ENCODE measurements at regions not wholly inside any gene's neighbourhood (a gene's known extent, or its start where the extent isn't known, plus 50 kb on each side); places are given as distances from the start of the nearest gene placed in this dataset.

DNA sequence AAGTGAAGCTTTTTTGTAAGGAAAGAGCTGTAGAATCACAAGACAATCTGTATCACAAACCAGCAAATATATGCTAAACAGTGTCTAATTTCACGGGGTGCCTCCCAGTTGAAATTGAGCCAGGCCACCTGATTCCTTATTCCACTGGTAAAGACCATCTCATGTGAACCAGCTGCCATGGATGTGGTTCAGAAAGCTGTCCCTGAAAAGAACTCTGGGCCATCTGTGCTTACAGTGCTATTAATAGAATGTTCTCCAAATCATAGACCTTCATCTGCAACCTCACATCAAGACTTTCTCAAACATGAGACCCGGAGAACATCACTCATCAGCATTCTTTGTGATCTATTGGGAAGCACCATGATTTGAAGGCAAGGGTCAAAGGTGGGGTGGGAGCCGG is 89.7 kb downstream of the FBXO5 start:
- in situ Hi-C loops (cut with HindIII; ENCODE audit: low pct_unique_long_range_greater_than_20kb, low sequenced_read_pairs): no loop called here
- DNase-seq (ENCODE audit: low read depth, low spot score): no peak

DNA sequence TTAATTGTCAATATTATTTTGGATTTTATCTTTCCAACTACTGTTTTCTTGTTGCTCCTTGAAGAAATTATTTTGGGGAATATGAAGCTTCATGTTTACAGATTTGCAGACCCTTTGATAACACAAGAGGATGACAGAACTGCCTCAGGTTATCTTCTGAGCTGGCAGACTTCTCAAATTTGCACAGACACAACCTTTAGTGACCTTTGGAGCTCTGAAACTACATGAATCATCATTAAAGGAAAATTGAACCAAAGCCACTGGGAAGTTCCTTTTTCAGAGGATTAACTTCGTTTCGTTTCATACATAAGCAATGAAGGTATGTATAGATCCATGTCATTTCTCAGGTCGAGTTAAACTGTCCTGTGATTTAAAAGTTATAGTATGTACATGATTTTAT is 85.9 kb downstream of the FBXO5 start:
- peak; percentile 24 for DNase-seq (ENCODE audit: low read depth, low spot score)
- in situ Hi-C loops (cut with HindIII; ENCODE audit: low pct_unique_long_range_greater_than_20kb, low sequenced_read_pairs): no loop called here

GRCh38 chr6:152897807-152898399 is 84.9 kb downstream of the FBXO5 start:
- in situ Hi-C loops (cut with HindIII; ENCODE audit: low pct_unique_long_range_greater_than_20kb, low sequenced_read_pairs): no loop called here
- peak; percentile 80 for DNase-seq (ENCODE audit: low read depth, low spot score)

GRCh38 chr6:152904678-152905077 is 78.2 kb downstream of the FBXO5 start:
- in situ Hi-C loops (cut with HindIII; ENCODE audit: low pct_unique_long_range_greater_than_20kb, low sequenced_read_pairs): no loop called here
- no peak for DNase-seq (ENCODE audit: low read depth, low spot score)

DNA sequence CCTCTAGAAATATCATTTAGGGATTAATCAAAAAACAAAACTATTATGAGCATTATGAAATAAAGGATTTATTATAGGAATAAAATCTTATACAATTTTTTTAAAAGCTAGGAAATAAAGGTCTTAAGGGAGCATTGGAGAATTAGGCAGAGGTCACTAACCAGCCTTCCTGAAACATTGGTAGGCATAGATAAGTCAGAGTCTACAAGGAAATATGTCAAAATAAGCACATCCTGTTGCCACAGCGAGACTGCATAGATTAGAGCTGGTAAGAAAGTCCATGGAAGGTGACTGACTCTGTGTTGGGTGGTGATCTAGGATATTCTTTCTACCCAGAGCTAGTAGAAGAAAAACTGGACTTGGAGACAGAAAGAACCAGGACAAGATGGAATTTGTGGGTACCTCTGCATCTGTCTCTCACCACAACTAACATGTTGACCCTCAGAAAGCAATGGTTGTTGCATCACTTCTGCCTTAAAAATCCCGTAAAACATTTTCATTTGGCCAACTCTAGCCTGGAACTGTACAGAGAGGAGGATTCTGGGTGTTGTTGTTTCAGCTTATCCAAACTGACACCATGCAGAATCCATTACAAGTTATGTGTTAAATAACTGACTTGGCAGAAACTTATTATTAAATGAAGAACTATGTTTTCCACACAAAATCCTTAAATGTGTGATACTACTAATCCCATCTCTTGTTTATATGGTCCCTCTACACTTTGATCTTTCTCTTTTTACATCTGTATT is 77.1 kb downstream of the FBXO5 start:
- no peak for DNase-seq (ENCODE audit: low read depth, low spot score)
- in situ Hi-C loops (cut with HindIII; ENCODE audit: low pct_unique_long_range_greater_than_20kb, low sequenced_read_pairs): no loop called here

DNA sequence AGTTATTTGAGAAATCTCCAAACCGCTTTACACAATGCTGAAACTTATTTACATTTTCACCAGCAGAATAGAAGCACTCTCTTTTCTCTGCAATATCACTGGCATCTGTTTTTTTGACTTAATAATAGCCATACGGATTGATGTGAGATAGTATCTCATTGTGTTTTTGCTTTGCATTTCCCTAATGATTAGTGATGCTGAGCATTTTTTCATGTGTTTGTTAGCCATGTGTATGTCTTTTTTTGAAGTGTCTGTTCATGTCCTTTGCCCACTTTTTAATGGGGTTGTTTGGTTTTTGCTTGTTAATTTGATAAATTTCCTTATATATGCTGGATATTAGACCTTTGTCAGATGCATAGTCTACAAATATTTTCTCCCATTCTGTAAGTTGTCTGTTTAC is 73.6 kb downstream of the FBXO5 start:
- DNase-seq (ENCODE audit: low read depth, low spot score): no peak
- in situ Hi-C loops (cut with HindIII; ENCODE audit: low pct_unique_long_range_greater_than_20kb, low sequenced_read_pairs): no loop called here

DNA sequence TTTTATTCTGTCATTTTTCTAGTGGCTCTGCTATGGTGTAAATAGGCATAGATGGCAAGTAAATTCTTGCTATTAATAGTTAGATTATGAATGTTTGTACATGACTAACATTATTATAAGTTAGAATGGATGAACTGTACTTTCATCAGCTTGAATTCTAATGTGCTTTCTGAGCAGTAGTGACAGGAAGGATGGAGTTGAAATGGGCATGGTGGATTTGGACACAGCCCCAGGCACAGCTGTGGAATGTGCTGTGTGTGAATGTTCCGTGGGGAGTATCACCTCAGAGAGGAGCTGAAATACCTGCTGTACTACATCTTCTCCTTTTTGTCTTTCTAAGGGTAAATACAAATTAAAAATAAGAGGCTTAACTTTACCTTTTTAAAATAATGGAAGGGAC is 66.8 kb downstream of the FBXO5 start:
- in situ Hi-C loops (cut with HindIII; ENCODE audit: low pct_unique_long_range_greater_than_20kb, low sequenced_read_pairs): no loop called here
- no peak for DNase-seq (ENCODE audit: low read depth, low spot score)

GRCh38 chr6:152918991-152919390 is 63.9 kb downstream of the FBXO5 start:
- DNase-seq (ENCODE audit: low read depth, low spot score): no peak
- in situ Hi-C loops (cut with HindIII; ENCODE audit: low pct_unique_long_range_greater_than_20kb, low sequenced_read_pairs): no loop called here

DNA sequence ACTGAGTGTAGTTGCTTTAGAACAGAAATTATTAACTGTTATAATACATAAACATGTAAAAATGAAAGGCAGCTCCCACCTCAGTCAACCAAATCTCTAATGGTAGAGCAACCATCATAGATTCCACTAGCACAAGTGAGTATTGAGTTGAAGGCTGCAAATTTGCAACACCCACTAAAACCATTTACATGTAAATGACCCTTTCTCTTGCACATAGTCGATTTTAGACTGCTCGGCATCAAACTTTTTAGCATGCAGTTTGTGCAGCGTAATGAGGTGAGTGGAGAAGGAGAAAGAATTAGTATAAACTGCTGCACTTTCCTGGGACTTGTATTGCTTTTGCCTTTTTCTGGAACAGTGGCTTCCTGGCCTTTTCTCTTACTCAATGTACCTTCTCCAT is 62.8 kb downstream of the FBXO5 start:
- in situ Hi-C loops (cut with HindIII; ENCODE audit: low pct_unique_long_range_greater_than_20kb, low sequenced_read_pairs): no loop called here
- no peak for DNase-seq (ENCODE audit: low read depth, low spot score)

Data from SK-MEL-5 (cell line).